ENCODE measurements at regions not wholly inside any gene's neighbourhood (a gene's known extent, or its start where the extent isn't known, plus 50 kb on each side); places are given as distances from the start of the nearest gene placed in this dataset.

DNA sequence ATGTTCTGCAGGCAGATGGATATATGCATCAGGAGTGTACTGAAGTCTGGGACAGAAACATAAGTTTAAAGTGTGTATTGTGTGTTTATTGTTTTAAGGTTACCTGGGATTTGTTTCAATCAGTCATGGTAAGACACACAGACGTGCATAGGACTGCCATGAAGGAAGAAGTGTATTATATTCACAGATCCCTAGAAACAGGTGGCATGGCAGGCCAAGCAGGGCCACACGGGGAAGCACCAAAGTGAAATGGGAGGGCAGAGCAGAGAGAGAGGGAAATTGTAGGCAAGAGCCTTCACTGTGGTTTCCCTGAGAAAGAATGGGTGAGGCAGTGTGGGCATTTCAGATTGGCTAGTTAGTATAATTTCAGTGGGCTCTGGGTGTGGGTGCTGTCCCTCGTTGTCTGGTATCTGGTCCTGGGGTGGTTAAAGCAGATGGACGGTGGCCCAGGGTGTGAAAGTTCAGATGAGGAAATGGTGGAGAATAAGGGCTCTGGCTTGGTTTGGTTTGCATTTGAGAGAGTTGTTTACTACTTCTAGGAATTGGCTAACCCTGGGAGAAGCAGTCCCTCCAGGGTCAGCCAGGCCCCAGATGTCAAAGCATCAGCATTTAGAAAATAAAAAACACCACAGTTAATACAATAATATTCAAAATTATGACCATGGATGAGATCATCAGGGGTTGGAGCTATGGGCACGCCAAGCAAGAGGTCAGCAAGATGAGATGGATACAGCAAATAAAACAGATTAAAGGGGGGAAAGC, 160.0 kb downstream of the LRRC30 start:
- no peak for TF ChIP-seq EZH2 (IDR thresholded peaks at IDR 0.05; ENCODE audit: low read length, unreplicated experiment)
- TF ChIP-seq, protein P1, sequence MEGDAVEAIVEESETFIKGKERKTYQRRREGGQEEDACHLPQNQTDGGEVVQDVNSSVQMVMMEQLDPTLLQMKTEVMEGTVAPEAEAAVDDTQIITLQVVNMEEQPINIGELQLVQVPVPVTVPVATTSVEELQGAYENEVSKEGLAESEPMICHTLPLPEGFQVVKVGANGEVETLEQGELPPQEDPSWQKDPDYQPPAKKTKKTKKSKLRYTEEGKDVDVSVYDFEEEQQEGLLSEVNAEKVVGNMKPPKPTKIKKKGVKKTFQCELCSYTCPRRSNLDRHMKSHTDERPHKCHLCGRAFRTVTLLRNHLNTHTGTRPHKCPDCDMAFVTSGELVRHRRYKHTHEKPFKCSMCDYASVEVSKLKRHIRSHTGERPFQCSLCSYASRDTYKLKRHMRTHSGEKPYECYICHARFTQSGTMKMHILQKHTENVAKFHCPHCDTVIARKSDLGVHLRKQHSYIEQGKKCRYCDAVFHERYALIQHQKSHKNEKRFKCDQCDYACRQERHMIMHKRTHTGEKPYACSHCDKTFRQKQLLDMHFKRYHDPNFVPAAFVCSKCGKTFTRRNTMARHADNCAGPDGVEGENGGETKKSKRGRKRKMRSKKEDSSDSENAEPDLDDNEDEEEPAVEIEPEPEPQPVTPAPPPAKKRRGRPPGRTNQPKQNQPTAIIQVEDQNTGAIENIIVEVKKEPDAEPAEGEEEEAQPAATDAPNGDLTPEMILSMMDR (conservative IDR thresholded peaks at IDR 0.05; ENCODE audit: low read depth, low read length), result no peak
